DMS 273 treated with DMSO at 0.1 percent for 48 hours (cell line): ENCODE measurements at regions not wholly inside any gene's neighbourhood (a gene's known extent, or its start where the extent isn't known, plus 50 kb on each side); places are given as distances from the start of the nearest gene placed in this dataset.

Experiments used
- DNase-seq: peaks from one replicate; lab custom pipeline; 2025; lab: John Stamatoyannopoulos, UW

DNA sequence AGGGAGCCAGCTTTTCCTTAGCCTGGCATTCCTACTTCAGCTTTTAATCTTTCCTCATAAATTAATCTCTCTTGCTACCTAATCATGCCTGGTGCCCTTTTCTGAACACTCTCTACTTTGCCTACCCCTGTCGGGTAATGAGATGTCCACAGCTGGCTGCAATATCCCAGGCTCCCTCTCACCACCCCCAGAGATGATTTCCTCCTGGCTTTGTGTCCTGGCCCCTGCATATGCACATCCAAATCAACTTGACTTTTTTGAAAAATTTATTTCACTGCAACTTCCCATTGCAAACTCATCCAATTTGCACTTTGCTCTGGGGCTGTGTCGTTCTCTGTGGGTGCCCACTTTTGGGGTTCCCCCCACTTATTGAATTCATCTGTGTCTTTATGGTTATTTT lies 218.1 kb upstream of the SKOR2 start:
- no peak for DNase-seq

DNA sequence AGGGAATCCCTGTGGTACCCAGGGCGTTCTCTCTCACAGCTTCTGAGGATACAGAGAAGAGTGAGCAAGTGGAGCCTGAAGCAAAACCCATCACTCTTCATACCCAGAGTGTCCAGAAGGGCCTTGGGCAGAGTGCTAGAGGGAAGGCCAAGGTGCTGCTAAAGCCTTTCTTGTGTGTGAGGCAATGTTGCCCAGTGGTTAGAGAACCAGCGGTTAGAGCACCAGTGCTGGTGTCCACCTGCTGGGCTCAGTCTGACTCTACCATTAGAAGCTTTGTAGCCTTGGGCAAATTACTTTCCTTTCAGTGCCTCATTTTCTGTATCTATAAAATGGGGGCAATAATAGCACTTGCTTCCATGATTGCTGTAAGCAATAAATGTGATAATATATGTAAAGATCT lies 210.5 kb upstream of the SKOR2 start:
- no peak for DNase-seq

DNA sequence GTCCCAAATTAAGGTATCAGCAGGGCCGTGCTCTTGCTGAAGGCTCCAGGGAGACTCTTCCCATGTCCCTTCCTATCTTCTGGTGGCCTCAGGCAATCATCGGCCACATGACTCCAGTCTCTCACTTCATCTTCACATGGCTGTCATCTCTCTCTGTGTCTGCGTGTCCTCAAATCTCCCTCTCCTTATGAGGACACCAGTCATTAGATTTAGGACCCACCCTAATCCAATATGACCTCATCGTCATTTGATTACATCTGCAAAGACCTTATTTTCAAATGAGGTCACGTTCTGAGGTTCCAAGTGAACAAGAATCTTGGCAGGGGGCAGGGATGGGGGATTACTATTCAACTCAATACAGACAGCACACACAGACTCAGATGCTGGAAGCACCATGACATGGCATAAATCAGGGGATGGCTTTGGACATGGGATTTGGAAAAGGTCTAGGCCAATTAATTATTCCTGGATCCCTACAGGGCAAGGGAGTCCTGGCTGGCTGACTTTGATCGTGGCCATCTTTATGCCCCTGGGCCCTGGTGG lies 210.0 kb upstream of the SKOR2 start:
- DNase-seq = no peak

DNA sequence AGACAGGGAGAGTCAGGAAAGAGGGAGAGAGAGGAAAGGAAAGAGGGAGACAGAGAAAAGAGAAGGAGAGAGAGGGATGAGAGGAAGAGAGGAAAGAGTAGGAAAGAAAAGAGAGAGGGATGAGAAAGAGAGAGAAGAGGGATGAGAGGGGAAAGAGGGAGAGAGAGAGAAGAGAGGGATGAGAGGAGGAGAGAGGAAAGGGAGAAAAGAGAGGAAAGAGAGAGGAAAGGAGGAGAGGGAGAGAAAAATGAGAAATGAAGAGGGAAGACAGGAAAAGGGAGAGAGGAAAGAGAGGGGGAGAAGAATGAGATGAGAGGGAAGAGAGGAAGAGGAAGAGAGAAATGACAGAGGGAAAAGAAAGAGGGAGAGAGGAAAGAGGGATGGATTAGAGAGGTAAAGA lies 207.0 kb upstream of the SKOR2 start:
- no peak for DNase-seq

DNA sequence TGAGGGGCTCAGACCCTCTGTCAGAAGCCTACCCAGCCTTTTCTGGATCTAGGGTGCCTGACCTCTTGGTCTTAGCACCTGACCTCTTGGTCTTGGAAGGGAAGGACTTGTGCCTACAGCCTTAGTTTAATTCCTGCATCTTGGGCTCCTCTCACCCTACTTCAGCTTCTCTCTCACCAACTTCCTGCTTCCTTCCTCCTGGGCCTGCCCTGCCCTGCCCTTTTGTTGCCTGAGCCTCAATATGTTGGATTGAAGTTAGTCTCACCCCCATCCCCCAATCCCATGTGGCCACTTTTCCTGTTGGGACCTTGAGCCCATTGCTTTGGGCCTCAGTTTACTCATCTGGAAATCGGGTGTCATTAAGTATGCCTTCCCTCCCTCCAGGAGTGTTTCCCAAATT lies 206.2 kb upstream of the SKOR2 start:
- no peak for DNase-seq

DNA sequence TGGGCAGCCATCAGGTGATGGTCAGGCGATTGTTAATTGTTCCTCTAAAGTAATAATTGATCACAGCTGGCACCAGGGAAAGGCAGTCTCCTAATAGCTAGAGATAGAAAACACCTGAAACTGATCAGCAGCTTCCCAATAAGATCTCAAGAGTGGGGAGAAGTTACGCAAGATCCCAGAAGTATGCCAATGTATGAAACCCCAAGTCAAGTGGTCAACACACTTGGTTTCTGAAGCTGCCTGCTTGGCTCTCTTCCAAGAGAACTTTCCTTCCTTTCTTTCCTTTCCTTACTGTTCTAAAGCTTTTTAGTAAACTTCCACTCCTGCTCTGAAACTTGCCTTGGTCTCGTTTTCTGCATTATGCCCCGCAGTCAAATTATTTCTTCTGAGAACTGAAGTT lies 201.6 kb upstream of the SKOR2 start:
- no peak for DNase-seq

DNA sequence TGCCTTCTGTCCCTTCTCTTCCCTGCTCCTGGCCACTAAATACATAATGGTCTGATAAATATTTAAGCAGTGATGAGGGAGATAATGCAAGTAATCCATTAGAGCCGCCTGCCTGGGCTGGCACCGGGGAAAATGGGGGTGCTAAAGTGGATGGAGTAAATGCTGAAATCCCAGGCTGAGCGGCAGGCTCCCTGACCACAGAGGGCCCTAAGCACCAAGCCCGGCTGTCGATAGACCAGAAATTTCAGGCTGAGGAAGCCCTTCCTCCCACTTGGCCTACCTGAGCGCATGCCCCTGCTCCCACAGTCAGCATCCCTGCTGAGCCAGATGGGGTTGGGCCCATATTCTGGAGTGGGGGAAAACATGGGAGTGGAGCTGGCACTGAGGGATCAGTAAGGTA lies 197.5 kb upstream of the SKOR2 start:
- DNase-seq = no peak

DNA sequence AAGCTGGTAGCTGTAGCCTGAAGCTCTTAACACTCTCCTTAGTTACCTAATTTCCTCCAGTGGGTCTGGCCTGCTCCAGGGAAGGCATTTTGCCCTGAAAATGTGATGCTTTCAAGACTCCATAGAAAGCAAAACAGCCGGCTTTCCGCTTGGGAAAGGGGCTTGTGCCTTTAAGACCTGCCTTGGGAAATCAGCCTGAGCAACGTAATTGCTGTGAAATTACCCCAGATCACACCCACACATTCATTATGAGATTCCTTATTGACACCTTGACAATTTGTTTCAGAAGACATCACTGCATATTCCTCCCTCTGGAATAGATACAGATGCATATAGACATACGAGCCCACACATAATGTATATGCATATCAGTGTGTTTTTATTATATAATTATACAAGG lies 190.5 kb upstream of the SKOR2 start:
- no peak for DNase-seq

DNA sequence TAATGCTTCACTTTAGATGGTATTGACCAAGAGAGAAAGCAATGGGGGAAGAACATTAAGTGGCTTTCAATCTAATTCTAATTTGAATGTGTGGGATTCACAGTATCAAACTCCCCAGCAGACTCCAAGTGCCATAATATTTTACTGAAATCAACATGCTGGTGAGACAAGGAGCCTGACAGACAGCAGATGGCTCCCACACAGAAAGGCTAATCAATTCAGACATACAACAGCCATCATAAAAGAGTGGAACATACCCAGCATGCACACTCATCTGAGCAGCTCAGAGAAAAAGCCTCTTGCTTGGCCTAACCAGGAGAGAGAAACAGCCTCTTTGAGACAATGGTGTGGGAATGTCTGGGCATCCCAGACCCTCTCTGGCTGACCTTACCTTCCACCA lies 186.5 kb upstream of the SKOR2 start:
- no peak for DNase-seq

DNA sequence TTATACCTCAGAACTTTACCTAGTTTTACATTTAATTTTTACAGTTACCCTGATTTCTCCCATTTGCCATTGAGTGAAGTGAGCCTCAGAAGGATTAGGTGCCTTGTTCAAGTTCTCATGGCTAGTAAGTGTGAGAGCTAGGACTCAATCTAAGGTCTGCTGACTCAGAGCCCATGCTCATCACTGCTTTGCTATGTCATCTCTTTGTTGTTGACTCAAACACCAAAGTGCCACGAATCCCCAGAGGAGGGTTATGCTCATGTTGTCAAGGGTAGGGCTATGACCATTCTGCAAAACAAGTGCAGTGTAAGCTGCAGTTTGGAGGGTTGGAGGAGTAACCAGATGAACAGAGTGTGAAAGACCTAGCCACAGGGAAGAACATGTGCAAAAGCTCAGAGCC lies 185.4 kb upstream of the SKOR2 start:
- no peak for DNase-seq

DNA sequence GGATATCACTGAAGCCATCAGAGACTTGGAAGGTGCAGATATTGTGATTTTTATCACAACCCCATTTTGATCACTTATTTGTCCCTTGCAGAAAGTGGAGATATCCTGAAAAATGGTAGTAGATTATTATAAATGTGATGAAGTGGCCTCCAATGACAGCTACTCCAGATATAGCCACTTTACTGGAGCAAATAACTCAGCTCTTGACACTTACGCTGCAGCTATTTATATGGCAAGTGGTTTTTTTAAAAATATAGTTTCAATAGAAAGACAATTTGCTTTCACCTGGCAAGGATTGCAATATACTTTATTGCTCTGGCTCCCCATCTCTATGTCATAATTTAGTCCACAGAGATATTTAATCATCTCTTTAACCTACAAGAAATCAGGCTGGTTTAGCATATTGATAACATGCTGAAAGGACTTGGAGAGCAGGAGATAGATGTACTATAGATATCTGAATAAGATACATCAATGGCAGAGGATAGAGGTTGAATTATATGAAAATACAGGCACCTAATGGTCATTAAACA lies 182.8 kb upstream of the SKOR2 start:
- DNase-seq = no peak

DNA sequence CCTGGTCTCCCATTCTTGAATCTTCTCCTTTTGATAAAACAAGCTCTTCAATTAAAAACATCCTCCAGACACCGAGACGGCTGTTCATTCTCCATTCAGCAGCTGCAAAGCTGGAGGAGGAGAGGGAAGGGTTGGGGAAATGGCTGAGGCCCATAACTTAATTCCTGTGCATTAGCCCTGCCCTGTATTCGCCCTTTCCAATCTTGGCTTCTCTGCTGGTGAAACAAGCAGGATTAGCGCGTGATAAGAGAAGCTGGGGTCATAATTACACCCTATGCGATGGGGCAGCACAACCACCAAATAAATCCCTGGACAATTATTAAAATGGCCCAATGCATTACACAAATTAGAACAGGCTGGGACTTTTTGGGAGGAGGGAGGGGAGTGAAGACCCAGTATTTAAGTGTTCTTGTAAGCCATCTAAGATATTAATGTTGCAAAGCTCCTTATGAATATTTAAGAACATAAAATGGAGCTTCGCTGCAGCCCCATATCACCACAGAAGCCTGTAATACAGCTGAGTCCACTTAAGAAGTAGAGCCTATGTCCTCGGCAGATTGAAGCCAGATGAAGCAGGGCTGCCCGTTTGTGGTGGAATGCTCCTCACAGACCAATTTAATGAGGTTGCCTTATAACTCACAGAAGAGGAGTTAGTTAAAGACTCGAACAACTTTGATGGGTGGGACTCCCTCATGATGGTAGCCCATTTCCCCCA lies 176.6 kb upstream of the SKOR2 start:
- DNase-seq = no peak

DNA sequence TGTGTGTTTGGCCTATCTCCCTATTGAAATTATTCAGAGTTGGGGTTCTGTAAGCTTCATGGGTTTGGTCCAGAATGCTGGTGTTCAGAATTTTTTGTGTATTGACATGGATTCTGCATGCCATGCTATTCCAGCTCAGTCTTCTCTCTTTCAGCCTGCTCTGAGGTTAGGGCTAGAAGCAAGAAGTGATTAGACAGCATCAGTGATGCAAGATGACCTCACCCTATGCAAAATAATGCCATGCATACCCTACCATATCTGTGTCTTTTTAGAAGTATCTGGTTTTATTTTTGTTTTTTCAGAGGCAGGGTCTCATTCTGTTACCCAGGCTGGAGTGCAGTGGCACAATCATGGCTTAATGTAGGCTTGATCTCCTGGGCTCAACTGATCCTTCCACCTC lies 175.6 kb upstream of the SKOR2 start:
- no peak for DNase-seq

DNA sequence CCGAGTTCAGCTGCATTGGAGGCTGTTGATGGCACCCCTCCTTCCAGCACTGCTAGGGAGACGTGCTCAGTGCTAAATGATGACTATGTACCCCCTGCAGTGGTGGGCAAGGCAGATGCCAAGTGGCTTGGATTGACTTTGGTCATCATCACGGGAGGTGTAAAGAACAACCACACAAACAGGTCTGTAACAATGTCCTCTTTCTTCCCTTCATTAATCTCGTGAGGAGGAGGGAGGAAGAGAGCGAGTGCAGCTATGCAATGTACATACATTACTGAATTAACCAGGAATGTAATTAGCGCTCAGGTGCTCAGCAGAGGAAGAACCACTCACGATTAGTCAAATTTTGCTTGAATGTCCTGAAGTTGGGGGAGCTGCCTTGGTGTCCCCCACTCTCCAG lies 173.9 kb upstream of the SKOR2 start:
- DNase-seq = no peak

DNA sequence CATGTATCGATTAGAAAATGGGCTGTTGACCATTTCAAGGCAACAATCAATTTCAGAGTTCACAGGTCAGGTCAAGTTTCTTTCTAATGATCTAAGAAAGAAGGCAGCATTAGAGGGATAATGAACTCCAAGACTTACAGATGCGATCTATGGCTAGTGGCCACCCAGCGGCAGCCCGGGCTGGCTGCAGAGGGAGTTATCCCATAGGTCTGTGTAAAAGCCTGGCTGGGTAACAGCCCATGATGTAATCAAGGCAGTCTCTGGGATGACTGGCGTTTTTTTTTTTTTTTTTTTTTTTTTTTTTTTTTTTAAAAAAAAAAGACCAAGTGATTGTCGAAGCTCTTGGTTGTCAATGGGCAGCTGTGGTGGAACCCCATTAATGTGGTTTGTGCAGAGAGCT lies 171.1 kb upstream of the SKOR2 start:
- no peak for DNase-seq

DNA sequence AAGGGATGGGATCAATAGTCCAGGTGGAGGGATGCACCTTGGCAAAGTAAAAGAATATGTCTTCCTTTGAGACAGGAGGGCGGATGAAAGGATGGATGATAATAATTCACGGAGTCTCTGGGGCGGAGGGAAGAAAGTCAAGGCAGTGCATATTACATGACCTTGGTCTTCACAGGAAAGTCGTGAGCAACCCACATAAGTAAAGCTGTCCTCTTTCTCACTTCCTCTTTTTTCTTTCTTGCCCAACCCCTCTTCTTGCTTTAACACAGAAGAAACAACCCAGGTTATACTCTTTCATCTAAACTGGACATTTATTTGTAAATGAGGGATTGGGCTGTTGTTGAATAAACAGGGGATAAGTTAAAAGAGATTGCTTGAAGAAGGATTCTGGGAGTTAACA lies 168.7 kb upstream of the SKOR2 start:
- no peak for DNase-seq

DNA sequence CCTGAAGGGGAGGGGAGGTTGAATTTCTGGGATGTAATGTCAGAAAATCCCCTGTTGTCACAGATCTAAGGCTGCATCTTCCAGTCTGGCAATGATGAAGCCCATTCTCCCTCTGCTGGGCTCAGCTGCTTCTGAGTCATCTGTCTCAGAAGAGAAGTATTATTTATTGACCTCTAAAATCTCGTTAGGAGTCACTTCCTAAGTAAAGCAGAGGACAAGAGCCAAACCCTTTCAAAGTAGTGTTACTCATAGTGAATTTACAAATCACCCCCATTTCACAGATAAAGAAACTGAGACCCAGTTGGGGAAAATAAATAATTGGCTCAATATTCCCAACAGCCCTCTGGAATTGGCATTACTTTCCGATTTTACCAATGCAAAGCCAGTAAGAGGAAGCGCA lies 167.3 kb upstream of the SKOR2 start:
- DNase-seq = no peak

DNA sequence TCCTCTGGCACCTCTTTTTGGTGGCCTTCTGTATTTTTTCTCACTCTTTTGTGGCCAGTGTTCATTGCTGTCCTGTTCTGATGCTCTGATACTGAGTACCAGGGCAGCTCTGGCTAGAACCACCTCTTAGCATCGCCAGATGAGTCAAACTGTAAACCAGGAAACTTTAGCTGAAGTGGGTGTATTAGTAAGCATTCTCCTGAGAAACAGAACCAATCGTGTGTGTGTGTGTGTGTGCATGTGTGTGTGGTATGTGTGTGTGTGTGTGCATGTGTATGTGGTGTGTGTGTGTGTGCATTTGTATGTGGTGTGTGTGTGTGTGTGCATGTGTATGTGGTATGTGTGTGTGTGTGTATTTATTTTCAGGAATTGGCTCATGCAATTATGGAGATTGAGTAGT lies 166.3 kb upstream of the SKOR2 start:
- DNase-seq = no peak

DNA sequence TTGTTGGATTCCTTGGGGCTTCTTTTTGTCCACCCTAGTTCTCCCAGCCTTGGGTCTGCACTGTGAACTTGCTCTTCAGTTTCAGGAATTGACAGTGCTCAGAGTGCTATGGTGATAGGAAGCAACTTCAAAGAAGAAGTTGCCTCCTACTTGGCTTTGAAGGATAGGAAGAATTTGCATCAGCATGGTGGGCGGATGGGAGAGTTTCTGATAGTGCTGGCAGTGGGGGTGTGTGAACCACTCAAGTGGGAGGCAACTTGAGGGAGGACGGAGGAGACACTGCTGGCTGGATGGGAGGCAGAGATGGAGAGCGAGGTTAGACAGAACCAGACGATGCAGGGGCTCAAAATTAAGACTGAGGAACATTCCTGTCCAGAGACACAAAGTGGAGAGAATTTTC lies 164.4 kb upstream of the SKOR2 start:
- no peak for DNase-seq

DNA sequence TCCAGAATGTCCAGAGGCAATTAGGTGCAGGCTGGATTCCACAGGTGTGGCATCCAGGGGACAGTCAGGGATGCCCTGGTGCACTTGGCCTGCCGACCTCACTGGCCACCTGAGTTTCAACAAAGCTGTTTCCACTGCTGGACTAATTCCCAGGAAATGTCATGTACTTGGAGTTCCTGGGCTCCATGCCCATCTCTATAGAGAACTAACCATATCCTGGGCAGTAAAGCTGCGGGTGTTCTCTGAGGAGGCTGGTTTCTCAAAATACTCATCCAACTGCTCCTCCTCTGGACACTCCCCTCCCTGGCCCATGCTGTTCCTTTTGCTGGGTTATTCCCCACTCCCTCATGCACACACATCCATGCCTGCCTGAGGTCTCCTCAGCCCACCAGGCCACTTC lies 161.9 kb upstream of the SKOR2 start:
- DNase-seq = no peak

DNA sequence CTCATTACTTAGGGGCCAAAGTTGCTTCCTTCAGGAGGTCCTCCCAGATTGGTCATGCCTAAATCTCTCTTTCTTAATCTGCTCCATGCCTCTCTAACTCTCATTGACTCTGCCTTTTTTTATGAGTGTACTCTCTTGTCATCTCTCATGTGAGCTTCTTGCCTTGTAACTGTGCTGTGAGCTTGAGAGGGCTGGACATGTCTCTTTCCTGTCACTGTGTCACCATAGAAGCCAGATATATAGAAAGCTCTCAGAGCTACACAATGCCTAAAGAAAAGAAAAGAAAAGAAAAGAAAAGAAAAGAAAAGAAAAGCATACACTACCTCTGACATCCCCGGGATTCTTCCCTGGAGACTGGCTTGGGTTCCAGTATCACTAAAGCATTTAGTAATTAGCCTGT lies 161.5 kb upstream of the SKOR2 start:
- no peak for DNase-seq

DNA sequence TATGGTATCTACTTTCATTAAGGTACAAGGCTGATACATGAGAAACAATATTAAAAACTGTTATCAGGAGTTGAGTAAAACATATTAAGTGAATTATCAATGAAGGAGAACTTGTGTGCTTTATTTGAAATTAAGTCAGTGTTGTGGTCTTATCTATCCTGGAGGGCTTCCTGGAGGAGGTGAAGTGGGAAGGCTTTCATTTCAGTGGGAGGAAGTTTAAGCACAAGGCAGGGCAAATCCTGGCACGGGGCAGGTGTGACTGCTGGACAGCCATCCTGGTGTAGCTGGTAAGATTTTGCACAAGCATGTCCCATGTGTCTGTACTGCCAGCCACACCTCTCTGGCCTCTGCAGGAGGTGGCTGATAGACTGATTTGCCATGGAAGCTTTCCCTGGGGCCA lies 159.7 kb upstream of the SKOR2 start:
- no peak for DNase-seq

DNA sequence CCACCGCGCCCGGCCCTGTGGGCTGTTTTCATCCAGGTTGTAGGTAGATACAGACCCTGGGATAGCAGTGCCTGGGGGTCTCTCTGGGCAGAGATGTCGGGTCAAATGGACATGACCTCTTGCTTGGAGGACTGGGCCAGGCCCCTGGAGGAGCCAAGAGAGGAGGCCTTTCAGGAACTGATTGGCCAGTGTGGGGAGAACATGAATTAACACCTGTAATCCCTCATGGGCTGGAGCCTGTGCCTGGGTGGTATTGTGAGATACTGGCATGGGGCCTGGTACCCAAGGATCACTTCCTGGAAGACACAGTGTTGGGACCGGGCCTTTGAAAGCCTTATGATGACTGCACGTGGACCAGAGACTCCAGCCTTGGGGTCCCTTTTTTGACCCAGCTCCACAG lies 158.7 kb upstream of the SKOR2 start:
- DNase-seq = no peak

DNA sequence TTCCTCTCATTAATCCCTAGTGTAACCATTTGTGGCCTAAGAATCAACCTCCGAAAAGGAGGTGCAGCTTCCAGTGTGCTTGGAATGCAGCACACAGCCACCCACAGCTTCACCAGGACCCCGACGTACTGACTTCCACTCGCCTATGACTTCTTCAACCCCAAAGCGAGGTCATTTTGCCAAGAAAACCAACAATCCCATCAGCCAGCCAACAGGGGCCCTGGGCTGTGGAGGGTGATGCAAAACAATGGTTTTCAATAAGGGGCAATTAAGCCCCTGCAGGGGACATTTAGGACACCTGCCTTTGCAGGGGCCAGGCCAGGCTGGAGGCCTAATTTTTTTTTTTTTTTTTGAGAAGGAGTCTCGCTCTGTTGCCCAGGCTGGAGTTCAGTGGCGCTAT lies 158.1 kb upstream of the SKOR2 start:
- no peak for DNase-seq
